SK-N-DZ (cell line): ENCODE measurements at regions not wholly inside any gene's neighbourhood (a gene's known extent, or its start where the extent isn't known, plus 50 kb on each side); places are given as distances from the start of the nearest gene placed in this dataset.
"Not testable (repeated sequence)": the region's sequence is repeated elsewhere in the genome, so short reads cannot be mapped to it uniquely, and the experiment has no call there.

Experiments
- DNase-seq: peaks from one replicate; pipeline ENCODE4 v3.0.0-alpha.2; 2015; ENCODE audit warnings: low spot score

DNA sequence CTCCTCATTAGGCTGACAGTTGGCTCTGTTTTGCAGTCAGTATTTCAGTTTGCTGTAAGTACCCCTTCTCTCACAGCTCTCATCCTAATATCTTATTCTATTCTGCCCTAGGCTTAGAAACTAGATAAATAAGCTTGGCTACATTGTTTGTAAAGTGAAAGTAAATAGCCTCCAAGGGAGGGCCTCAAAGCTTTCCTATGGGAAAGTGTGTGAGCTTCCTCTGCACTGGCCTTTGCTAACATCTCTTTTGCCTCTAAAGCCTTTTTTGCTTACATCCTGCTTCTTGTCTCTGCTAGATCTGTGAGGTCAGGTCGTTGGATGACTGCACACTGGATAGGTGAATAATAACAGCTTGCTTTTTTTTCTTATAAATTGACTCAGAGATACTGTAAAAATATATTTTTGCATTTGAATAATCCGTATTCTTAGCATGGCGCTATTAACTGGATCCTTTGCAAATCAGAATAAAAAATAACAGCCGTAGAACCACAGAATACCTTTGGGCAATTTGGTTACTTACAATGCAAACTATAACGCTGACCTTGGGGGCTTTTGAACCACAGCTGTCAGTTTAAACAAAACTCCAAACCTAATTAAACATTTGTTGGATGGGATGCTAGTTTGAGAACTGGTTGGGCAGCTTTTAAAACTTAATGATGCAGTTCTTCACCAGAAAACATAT lies 55.1 kb downstream of the TTC6 start:
- no peak for DNase-seq

DNA sequence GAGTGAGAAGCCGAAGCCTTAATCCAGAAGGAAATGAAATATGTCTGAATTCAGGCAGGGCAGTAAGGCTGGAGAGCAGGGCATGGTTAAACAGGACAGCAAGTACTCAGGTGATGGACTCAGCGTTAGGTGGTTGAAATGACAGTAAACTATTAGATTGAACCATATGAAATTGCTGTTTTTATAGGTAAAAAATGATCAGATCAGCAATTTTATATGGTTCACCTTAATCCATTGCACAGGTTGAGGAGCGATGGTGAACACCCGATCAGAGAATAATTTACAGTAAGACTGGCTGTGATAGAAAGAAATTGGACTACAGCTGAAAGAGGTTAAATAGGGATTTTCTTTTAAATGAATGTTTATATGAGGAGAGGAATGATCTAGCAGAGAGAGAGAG lies 56.6 kb downstream of the TTC6 start:
- DNase-seq, result no peak

DNA sequence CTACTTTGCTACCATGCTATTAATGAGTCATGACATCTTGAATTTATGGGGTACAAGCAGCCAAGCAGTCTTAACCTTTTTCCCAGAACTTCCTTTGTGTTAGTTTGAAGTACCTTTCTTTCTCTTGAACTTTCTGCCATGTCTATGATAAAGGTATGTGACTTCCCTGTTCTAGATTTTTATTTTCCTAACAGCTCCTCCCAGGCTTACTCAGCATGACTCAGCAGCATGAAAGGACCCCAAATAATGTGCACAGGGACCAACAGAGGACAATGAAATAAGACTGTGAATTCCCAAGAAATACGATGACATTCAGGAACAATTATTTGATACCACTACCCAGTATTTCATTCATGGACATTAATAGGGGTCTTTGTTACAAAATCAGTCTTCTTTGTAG lies 60.0 kb downstream of the TTC6 start:
- no peak for DNase-seq

DNA sequence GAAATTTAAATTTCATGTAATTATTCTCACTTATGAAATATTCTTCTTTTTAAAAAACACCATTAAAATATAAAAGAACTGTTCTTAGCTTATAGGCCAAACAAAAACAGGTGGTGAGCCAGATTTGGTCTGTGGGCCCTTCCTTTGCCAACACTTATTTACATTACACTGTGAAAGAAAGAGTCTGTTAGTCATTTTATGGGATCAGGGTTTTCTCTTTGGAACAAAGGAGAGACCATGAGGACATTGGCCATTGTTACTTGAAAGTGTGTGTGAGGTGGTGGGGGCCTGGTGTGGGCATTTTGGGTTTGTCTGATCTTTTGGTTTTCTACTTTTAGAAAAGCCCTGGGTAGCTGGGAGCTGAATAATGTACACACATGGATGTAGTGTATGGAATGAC lies 62.7 kb downstream of the TTC6 start:
- no peak for DNase-seq

DNA sequence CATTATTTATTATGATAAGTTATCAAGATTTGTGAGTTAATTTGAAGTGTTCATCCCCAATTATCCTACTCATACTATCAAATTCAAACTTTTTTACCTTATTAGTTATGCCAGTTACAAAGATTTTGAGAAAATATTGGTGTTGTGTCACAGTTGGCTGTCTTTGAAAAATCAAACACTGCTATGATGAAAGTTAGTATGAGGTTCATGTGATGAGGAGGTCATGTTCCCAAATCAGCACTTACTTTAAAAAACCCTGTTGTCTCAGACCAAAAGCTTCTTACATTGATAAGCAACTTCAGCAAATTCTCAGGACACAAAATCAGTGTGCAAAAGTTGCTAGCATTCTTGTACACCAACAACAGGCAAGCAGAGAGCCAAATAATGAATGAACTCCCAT lies 68.1 kb downstream of the TTC6 start:
- no peak for DNase-seq

DNA sequence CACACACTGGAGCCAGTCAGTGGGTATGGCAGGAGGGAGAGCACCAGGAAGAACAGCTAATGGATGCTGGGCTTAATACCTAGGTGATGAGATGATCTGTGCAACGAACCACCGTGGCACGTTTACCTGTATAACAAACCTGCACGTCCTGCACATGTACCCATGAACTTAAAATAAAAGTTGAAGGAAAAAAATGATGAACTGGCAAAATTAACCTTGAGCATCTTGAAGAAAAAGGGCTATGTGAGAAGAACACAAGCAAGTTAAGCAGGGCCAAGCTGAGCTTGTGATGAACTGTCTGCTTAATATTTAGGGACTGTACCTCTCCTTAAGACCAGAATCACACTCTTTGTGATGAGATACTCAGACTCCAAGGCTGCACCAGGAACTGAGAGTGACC lies 70.0 kb downstream of the TTC6 start:
- no peak for DNase-seq

DNA sequence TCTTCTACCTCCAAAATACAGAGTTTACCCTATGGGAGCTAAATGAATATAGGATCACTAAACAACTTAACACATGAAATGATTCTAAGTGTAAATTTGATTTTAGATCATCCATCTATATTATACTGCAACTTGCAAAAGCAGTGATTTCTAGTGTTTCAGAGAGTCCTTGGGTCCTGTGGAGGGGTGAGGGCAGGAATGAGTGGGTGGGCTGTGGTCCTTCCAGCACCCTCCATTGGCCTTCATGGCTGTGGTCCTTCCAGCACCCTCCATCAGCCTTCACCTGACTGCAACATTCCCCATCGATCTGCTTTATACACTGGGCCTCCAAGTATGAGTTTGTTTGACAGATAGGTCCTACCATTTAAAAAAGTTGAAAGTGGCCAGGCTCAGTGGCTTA lies 70.5 kb downstream of the TTC6 start:
- DNase-seq, result no peak

DNA sequence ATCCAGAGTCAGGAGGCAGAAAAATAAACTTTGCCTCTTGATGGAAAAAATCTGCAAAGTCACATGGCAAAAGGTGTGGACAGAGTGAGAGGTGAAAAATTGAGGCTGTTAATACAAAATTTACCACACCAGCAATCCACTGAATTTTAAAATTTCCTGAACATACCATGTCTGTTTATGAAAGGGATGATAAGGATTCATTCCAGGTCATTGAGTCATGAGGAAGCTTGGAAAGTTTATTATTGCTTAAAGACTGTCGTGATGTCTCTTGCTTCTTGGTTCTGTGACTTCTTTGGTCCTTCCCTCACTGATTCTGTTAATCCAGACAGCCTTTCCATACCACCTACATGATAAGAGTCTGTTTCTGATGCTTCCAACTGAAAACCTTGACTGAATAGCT lies 73.2 kb downstream of the TTC6 start:
- DNase-seq, result no peak

DNA sequence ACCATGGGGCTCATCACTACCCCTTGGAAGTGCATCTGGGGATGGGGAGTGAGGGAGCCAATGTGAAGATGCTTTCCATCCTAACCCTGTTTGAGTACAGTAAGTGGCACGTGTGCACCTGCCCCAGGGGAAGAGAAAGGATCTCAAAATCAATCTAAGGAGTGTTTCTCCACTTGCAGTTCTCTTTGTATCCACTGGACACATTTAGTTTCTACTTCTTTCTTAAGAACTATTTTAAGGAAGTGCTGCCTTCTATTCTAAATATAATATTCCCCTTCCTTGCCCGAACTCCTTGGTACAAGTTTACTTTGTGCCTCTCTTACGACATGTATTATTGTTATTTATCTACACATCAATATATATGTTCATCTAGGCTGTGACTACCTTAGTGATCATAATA lies 73.8 kb downstream of the TTC6 start:
- DNase-seq, result no peak

DNA sequence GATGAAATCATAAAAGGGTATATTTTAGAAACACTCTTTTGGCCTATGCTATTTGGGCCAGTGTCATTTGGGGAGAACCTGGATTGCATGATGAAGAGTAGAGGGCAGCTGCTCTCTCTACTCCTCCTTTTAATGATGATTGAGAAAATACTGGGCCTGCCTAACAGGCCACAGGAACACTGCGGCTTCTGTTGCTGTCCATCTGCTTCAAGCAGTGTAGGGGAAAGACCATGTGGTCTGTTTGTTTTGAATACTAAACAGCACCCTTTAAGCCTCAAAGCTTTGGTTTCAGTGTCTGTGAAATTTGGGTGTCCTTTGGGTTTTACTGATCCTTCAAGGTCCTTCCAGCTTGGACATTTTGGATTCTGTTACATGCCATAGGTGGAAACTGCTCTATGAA lies 78.0 kb downstream of the TTC6 start:
- no peak for DNase-seq

DNA sequence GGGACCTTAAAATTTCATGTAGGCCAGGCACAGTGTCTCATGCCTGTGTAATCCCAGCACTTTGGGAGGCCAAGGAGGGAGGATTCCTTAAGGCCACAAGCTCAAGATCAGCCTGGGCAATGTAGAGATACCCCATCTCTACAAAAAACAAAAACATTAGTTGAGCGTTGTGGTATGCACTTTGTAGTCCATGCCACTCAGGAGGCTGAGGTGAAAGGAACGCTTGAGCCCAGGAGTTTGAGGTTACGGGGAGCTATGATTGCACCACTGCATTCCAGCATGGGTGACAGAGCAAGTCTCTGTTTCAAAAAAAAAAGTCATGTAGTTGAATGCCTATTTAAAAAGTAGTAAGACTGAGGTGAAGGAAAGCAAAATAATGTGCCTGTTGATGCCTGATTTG lies 83.5 kb downstream of the TTC6 start:
- no peak for DNase-seq

DNA sequence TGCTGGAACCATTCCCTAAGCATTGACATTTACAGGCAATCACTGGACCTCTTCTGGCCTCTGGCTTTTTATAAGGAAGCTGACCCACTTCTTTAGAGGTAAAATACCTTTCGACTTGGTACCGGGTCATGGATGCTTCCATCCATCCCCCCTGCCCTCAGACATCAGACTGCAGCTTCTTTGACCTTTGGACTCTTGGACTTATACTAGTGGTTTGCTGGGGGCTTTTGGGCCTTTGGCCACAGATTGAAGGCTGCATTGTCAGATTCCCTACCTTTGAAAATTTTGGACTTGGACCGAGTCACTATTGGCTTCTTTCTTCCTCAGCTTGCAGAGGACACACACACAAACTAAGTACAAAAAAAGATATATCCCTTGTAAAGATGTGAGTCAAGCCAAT lies 86.1 kb downstream of the TTC6 start:
- DNase-seq, result no peak

DNA sequence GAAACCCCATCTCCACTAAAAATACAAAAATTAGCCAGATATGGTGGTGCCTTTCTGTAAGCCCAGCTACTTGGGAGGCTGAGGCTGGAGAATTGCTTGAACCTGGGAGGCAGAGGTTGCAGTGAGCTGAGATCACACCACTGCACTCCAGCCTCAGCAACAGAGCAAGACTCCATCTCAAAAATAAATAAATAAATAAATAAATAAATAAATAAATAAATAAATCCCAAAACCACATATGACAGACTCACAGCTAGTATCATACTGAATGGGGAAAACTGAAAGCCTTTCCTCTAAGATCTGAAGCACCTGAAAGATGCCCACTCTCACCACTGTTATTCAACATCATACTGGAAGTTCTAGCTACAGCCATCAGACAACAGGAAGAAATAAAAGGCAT lies 97.3 kb downstream of the TTC6 start:
- DNase-seq, result not testable (repeated sequence)

DNA sequence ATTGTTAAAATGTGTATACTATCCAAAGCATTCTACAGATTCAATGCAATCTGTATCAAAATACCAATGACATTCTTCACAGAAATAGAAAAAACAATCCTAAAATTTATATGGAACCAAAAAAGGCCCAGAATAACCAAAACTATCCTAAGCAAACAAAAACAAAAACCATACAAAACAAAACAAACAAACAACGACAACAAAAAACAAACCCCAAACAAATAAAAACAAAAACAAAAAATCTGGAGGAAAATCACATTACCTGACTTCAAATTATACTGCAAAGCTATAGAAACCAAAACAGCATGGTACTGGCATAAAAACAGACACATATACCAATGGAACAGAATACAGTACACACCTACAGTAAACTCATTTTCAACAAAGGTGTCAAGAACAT lies 98.0 kb downstream of the TTC6 start:
- not testable (repeated sequence) for DNase-seq

DNA sequence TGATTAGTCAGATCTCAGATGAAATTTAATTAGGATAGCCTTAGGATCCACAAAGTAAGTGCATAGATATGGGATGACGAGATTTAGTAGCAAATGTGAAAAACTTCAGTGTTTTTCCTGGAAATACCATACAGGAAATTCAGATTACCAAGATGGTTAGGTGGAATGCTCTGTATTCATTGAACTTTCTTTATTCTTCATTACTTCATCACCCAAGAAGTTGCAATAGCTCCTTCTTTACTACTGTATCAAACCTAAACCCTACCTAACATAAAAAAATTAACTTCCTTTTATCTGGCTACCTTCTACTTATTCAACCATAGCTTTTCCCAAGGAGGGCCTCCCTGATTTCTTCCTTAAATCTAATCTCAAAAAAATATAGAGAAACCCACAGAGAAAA lies 100.4 kb downstream of the TTC6 start:
- no peak for DNase-seq

DNA sequence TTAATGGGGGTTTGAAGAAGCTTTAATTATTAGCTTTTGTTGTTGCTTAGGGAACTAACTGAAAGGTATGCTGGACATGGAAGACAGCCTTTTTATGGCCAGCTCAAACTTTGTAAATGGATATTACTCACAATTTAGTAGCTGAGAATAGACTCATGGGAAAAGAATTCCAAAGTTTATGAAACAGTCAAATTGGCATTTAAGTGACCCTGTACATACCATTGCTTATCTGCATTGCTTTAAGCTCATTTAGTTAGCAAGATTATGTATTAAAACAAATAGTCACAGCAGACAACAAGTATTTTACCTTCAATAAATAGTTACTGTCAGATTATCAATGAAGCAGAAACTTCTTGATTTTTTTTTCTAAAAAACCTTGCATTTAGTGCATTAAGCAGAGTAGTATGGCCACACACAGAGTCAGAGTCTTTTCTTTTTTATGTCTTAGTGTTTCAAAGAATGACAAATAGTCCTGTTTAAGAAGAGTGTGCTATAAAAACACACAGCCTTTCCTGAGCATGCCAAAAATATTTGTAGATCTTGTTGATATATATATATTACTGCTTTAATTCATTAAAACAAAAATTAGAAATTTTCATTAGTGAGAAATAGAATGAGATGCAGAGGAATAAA lies 102.2 kb downstream of the TTC6 start:
- DNase-seq, result no peak

DNA sequence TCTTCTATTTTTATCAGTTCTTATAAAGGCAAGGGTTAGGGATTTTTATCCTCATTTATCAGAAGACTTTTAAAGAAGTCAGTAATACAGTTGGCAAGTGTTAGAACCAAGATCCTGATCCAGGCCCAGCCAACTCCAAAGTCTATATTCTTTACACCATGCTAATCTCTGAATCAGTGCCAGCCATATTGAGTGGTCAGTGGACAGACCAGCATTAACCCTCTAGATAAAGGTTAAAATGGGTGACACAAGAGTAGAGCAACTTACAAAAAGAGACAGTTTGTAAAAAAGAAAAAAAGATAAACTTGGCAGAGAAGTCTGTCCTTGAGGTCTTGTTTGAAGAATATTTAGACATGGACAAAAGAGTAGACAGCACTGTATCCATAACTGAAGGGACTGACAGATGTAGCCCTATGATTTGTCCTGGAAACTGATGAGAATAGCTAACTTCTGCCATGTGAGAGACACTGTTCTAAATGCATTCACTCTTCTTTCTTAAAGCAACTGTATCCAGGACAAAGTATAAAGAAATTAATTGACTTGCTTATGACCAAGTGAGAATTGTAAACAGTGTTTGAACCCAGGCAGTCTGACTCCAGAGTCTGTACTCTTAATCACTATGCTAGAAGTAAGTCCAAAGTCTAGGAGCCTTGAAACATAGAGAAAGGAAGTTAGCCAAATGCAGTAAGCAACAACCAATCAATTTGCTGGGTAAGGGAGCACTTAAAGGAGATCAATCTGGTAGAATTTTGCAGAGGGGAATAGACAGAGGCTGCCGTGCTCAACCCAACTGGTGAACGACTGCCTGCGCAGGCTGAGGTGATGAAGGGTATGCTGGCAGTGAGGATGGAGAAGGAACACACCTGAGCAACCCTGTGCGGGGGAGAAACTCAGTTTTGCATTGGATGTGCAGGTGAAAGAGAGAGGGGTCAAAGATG lies 103.7 kb downstream of the TTC6 start:
- no peak for DNase-seq

DNA sequence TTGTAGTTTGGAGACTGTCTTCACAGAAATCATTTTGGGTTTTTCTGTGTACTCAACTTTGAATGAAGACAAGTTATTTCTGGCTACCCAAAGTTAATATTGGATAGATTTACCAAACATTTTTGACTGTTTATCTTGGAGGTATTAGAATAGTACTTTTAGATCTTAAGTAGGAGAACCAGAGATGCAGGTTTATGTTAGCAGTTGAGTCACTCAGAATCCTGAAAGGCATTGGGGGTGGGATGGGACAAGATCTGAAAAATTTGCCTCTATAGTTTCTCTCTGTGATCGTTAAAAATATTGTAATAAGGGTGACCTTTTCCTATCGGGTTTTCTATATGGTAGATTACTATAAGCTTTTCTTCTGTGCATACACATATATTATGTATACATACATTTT lies 112.3 kb downstream of the TTC6 start:
- no peak for DNase-seq

DNA sequence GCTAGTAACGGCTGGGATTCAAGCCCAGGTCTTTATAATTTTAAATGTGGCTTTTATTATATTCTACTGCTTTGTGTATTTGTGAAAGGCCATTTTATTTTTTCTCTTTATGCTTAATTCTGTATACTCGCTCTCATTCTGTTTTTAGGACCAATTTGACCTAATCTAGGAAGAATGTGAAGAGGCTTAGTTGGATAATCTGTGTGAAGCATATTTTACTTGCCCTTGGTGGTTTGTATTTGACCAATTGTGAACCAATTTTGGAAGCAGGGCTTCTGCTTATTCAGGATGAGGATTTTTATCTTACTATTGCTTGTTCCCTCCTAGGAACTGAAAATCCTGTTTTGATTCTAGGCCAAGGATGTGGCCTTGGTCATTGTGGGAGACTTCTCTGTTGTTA lies 113.1 kb downstream of the TTC6 start:
- DNase-seq, result no peak

DNA sequence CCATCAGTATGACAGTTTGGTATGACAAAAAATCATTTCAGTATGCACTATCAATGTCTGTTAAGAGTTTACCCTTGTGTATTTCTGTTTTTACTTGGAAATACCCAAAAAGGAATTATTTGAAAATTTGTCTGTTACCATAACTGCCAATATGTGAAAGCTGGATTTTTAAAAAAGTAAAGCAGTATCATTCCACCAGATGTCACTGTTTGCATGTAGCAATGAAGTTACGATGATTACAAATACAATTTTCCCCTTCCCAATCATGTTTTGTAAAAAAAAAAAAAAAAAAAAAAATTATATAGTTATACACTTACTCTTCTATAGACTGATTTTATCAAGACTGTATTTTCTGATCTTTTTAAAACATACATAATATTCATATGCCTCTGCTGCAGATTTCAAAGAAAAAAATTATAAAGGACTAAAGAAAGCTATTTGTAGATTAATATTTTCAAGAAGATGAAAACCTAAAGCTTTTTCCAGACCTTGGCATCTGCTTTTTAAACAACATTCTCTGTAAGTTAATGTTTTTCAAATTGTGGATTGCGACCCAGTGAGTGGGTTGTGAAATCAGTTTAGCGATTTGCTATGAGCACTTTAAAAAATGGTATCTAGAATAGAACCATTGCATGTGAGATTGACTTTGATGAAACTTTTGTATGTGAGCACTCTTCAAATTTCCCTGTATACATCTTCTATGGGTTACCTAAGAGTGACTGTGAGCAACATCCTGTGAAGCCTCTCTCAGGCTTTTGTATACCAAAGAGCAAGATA lies 114.2 kb downstream of the TTC6 start:
- DNase-seq, result no peak

DNA sequence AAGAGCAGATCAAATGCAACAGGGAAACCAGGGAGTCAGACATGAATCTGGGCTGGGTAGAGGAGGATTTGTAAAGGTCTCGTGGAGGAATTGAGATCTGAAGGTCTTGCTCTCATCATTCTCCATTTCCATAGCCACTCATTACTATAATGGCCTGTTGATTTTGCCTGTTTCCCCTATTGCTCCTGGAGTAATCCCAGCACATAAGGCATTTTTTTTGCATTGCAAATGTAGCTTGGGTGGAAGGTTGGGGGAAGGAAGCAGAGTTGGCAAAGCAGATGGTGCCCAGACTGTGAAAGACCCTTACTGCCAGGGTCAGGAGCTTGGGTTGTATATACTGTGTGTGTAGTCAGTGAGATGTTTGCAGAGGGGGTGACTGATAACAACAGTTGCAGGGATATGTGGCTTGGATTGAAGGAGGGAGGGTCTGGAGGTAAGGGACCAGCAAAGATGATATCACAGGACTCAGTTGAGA lies 116.0 kb downstream of the TTC6 start:
- no peak for DNase-seq
